NCI-H1930 (cell line): ENCODE measurements at regions not wholly inside any gene's neighbourhood (a gene's known extent, or its start where the extent isn't known, plus 50 kb on each side); places are given as distances from the start of the nearest gene placed in this dataset.

Experiments
- DNase-seq, 2 experiments: peaks; one replicate each; lab custom pipeline; 2025; lab: John Stamatoyannopoulos, UW

GRCh38 chr9:95670122-95670521 is 153.4 kb upstream of the PTCH1 start:
- DNase-seq: no peak

DNA sequence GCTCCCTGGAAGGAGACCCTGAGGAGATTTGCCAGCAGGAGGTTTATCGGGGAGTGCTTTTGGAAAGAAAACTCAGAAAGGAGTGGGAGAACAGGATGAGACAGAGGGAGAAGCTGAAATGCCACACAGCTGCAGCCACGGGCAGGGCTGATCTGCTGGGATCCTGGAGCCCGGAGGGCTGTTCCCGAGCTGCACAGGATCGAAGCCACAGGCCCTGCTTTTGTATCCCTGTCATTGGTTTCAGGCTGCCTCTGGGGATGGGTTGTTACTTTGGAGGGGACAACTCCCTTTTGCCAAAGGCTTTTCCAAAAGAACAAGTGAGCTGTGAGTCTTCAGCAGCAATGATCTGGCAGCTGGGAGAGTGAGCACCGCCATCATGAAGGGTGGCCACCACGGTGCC is 152.5 kb upstream of the PTCH1 start:
- DNase-seq: no peak

- no peak for DNase-seq
These were observed 151.0 kb upstream of the PTCH1 start for GRCh38 chr9:95667789-95668188.

DNA sequence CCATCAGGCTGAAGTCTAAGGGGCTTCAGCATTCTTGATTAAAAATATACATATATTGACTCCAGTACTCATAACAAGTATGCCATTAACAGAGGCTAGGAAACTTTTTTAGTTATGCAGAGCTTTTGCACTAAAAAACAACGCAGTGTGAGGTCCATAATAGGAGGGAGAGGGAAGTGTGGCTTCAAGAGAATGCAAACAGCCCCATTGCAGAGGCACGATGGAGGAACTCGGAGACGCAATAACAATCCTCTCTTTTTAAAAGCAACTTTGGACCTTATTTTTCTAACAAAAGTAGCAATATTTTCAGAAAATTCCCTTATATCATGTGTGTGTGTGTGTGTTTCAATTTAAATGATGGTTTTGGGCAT is 150.0 kb upstream of the PTCH1 start:
- no peak for DNase-seq

DNA sequence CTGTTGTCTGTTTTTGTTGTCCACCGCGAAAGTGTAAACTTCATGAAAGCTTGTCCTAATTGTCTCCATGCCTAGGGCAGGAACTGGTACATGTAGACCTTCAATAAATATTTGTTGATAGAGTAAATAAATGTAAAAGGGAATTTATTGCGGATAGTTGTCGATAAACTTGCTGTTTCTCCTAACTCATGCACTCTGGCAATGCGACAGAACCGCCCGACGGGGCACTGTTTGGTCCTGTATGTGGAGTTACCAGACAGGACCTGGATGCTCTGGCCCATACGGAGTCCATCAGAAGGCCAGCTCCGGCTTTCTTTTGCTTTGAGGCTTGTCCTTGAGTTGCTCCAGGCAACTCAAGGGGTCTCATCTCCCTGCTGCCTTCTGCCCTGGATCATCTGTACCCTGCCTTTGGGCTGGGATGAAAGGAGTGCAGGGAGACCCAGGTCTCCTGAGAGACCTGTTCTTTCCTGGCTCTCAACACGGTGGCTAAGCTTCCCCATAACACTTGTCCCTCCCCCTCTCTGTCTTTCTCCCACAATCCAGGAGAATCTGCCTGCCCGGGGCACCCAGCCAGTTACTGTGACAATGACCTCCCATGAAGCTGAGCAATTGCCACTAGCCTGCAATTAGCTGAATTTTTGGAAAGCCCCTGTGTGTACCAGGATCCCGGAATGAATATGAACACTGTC is 149.5 kb upstream of the PTCH1 start:
- DNase-seq: no peak

DNA sequence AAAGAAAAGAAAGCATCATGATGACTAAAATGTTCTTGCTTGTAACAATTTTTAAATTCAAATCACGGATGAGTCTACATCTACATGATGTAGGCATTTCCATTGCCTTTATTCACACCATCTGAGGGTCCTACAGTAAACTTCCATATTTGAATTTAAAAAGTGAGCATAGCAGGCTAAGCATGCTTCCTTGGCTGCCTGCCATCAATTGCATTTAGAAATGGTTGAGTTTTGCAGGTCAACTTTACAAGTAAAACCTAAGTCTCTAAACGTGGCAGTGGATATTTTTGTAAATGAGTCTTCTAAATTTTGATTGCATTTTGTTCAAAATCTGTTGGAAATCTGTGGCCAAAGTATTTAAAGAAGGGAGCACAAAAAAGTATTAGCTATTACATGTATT is 136.5 kb upstream of the PTCH1 start:
- DNase-seq: no peak

GRCh38 chr9:95650720-95651119 is 133.9 kb upstream of the PTCH1 start:
- DNase-seq: no peak

GRCh38 chr9:95649801-95650213 is 133.0 kb upstream of the PTCH1 start:
- DNase-seq: no peak

DNA sequence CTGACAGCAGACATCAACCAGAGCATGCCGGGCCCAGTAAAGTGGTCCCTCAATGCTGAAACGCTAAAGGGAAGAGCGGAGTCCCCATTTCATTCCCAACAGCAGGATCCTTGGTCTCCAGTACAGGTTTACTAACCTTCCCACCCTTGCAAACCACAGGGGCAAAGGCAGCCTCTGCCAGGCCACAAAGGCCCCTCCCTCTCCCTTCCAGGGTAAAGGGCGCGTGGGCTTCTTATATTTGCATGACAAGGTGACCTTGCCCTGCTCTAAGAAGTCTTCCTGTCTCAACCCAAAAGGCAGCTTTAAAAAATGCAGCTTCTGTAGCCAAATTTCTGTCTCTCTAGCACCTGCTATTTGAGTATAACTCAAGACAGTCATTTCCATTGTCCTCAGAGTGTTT is 131.5 kb upstream of the PTCH1 start:
- DNase-seq: no peak

GRCh38 chr9:95645992-95646391 is 129.2 kb upstream of the PTCH1 start:
- no peak for DNase-seq

- DNase-seq: no peak
These were observed 128.8 kb upstream of the PTCH1 start for GRCh38 chr9:95645579-95645978.

DNA sequence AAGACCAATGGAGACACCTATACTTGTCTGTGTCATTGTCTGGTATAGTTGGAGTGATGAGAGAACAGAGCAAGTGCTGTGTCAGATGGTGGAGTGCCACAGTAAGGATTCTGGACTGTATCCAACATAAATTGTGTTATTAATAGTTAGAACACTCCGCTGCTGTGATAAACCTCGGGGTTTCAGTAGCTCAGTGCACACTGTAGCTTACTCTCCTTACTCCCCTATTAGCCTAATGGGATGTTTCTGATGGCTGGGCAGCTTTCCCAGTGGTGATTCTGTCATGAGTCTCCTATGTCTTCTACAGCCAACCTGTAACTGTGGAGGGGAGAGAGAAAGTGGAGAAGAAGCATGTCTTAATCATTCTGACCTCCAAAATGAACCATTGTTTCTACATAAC is 127.6 kb upstream of the PTCH1 start:
- no peak for DNase-seq

DNA sequence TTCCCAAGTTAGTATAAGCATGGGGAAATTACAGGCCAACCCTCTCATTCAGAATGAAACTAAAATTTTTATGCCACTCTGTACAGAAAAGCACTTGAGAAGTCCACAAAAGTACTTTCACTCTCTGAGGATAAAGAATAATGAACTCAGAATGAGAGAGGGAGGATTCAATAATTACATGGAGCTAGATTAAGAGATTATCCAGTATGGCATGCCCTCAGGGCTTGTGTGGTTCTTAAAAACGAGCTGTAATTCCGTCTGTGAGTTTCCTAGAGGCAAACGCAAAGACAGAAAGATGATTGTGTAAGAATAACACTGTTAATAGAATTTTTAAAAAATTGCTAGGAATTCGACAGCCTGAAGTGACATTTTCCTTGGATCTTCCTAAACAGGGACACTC is 126.8 kb upstream of the PTCH1 start:
- no peak for DNase-seq

DNA sequence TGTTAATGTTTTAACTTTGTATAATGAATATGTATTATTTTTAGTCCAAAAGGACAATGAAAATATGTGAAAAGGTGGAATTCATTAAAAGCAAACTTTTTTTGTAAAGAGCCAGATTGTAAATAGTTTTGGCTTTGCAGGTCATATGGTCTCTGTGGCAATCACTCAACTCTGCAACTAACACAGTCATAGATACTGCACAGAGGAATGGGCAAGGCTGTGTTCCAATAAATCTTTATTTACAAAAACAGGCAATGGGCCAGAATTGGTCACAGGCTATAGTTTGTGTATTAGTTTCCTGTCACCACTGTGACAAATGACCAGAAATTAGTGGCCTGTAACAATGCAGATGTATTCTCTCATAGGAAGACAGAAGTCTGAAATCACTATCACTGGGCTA is 125.4 kb upstream of the PTCH1 start:
- DNase-seq: no peak

- DNase-seq: no peak
These were observed 124.8 kb upstream of the PTCH1 start for GRCh38 chr9:95641586-95641985.

GRCh38 chr9:95640336-95640735 is 123.6 kb upstream of the PTCH1 start:
- DNase-seq: no peak

DNA sequence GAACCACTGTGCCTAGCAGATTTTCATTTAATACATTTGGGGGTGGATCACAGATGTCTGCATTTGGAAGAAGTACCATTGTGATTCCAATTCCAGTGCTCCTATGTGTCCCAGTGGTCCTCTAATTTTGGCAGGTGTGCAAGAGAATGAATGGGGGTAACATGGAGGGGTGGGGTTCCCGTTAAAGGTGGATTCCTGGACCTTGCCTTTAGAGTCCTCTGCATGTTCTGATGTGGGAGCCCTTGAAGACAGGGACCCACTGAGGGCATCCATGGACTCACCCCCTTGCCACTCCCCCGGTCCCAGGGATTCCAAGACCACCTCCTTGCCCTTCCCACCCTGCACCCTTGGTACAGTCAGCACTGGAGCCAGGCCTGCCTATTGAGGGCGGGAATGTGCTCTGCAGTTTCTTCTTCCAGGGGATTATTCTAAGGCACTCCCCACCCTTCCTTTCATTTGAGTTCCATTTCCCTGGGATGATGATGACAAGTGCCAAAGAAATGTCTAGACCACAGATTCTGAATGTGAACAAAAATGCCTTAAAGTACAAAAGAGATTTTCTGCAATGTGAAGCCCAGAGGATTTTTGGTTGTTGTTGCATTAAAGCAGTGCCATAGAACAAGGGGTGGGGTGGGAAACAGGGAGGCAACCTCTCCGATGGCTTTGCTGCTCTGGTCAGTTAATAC is 119.4 kb upstream of the PTCH1 start:
- no peak for DNase-seq

GRCh38 chr9:95634536-95634935 is 117.8 kb upstream of the PTCH1 start:
- no peak for DNase-seq

DNA sequence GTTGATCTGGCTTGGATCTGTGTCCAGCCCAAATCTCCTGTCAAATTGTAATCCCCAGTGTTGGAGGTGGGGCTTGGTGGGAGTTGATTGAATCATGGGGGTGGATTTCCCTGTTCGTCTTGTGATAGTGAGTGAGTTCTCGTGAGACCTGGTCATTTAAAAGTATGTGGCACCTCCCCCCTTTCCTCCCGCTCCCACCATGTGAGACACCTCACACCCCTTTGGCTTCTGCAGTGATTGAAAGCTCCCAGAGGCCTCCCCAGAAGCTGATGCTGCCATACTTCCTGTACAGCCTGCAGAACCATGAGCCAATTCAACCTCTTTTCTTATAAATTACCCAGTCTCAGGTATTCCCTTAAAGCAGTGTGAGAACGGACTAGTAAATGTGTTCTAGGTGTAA is 117.3 kb upstream of the PTCH1 start:
- no peak for DNase-seq

GRCh38 chr9:95629585-95629984 is 112.8 kb upstream of the PTCH1 start:
- DNase-seq: no peak

- no peak for DNase-seq
These were observed 111.0 kb upstream of the PTCH1 start for GRCh38 chr9:95627802-95628201.

- DNase-seq: no peak
These were observed 110.3 kb upstream of the PTCH1 start for GRCh38 chr9:95626885-95627558.

GRCh38 chr9:95626341-95626740 is 109.6 kb upstream of the PTCH1 start:
- DNase-seq: no peak

DNA sequence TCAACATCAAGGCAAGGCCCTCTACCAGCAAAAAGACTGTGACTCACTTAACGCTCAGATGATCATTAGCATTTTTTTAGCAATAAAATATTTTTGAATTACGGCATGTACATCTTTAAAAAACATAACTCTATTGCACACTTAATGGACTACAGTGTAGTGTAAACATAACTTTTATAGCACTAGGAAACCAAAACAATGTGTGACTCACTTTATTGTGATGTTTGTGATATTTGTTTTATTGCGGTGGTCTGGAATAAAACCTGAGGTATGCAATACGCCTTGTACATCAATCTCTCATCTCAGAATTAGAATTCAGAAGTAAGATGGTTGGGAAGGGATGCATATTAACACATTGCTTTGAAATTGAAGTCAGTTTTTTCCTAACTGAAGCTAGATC is 106.9 kb upstream of the PTCH1 start:
- DNase-seq: no peak
